A549 (cell line): ENCODE measurements at regions not wholly inside any gene's neighbourhood (a gene's known extent, or its start where the extent isn't known, plus 50 kb on each side); places are given as distances from the start of the nearest gene placed in this dataset.

Experiments
- CEBPB ChIP-seq, 2 experiments: fragments of >200 bp in 1 of 2; sonication (Bioruptor Twin) in 1 of 2; formaldehyde crosslinking in 1 of 2; IDR thresholded peaks; 2 replicates each; pipeline ENCODE4 v1.6.1; 2012 to 2016
- CHD2 ChIP-seq: fragments of 150-350 bp; IDR thresholded peaks from 2 replicates; pipeline ENCODE4 v1.6.1; 2014; ENCODE audit warnings: low read length; ENCODE audit not compliant: partially characterized antibody
- HDAC2 ChIP-seq: fragments of 200-600 bp; sonication (generic); IDR thresholded peaks from 2 replicates; pipeline ENCODE4 v1.6.1; 2016
- JUNB ChIP-seq: fragments of >200 bp; sonication (Bioruptor Twin); formaldehyde crosslinking; IDR thresholded peaks from 2 replicates; pipeline ENCODE4 v1.6.1; 2016
- KDM1A ChIP-seq: fragments of 200-600 bp; sonication (generic); IDR thresholded peaks from 2 replicates; pipeline ENCODE4 v1.6.1; 2016; ENCODE audit warnings: low read depth, mild to moderate bottlenecking
- POLR2A ChIP-seq: IDR thresholded peaks from 2 replicates; pipeline ENCODE4 v1.6.1; 2012; ENCODE audit warnings: mild to moderate bottlenecking, low read length
- RAD21 ChIP-seq, 2 experiments: fragments of >200 bp in 1 of 2; sonication (Bioruptor Twin) in 1 of 2; formaldehyde crosslinking in 1 of 2; IDR thresholded peaks in 1 of 2; conservative IDR thresholded peaks in 1 of 2; 2 replicates in 1 of 2; 3 replicates in 1 of 2; pipeline ENCODE4 v1.6.1; 2012 to 2018; ENCODE audit warnings: inconsistent platforms in 1 of 2
- RFX5 ChIP-seq: fragments of 450-650 bp; IDR thresholded peaks from 2 replicates; pipeline ENCODE4 v1.7.1; 2014; ENCODE audit warnings: antibody characterized with exemption, mild to moderate bottlenecking, moderate library complexity
- TF ChIP-seq, protein P1 (sequence below): fragments of >200 bp; sonication (Bioruptor Twin); formaldehyde crosslinking; IDR thresholded peaks from 3 replicates; pipeline ENCODE4 v1.5.1; 2016
- TF ChIP-seq, protein P2 (sequence below): IDR thresholded peaks from 2 replicates; pipeline ENCODE4 v1.6.1; 2012

DNA sequence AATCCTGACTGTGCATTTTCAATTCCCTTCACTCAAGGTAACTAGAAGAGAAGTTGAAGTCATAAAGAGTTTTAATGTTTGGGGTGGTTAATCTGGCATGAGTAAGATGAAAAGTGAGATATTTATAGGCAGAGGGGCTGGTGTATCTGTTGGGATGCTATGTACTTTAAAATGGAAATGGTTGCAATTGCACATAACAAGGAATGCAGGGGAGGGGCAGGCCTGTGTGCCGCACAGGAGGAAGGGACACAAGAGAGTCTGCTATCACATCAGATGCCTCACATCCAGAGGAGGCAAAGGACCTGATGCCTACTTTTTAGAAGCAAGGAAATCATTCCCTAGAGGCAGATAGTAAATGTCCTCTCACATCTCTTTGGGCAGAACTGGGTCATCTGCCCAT, 55.5 kb upstream of the OSMR start:
- TF ChIP-seq CEBPB (IDR thresholded peaks at IDR 0.05) (no peak), HDAC2 (no peak), RAD21 (conservative IDR thresholded peaks at IDR 0.05 in 1 of 2, IDR thresholded peaks at IDR 0.05 in 1 of 2) (no peak), POLR2A (no peak), RFX5 (no peak), KDM1A (no peak), JUNB (no peak), CHD2 (no peak)
- TF ChIP-seq, protein P1, sequence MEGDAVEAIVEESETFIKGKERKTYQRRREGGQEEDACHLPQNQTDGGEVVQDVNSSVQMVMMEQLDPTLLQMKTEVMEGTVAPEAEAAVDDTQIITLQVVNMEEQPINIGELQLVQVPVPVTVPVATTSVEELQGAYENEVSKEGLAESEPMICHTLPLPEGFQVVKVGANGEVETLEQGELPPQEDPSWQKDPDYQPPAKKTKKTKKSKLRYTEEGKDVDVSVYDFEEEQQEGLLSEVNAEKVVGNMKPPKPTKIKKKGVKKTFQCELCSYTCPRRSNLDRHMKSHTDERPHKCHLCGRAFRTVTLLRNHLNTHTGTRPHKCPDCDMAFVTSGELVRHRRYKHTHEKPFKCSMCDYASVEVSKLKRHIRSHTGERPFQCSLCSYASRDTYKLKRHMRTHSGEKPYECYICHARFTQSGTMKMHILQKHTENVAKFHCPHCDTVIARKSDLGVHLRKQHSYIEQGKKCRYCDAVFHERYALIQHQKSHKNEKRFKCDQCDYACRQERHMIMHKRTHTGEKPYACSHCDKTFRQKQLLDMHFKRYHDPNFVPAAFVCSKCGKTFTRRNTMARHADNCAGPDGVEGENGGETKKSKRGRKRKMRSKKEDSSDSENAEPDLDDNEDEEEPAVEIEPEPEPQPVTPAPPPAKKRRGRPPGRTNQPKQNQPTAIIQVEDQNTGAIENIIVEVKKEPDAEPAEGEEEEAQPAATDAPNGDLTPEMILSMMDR: no peak
- TF ChIP-seq, protein P2, sequence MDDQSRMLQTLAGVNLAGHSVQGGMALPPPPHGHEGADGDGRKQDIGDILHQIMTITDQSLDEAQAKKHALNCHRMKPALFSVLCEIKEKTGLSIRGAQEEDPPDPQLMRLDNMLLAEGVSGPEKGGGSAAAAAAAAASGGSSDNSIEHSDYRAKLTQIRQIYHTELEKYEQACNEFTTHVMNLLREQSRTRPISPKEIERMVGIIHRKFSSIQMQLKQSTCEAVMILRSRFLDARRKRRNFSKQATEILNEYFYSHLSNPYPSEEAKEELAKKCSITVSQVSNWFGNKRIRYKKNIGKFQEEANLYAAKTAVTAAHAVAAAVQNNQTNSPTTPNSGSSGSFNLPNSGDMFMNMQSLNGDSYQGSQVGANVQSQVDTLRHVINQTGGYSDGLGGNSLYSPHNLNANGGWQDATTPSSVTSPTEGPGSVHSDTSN: no peak
